ENCODE measurements at regions not wholly inside any gene's neighbourhood (a gene's known extent, or its start where the extent isn't known, plus 50 kb on each side); places are given as distances from the start of the nearest gene placed in this dataset.

GRCh38 chr2:3126171-3126910 is 251.3 kb downstream of the EIPR1 start:
- intact Hi-C loops (cut with micrococcal nuclease) (no loop called here), dilution Hi-C loops (cut with HindIII; ENCODE audit: low sequenced_read_pairs, unreplicated experiment) (no loop called here), in situ Hi-C loops (cut with MboI; ENCODE audit: low sequenced_read_pairs) (no loop called here)
- no peak overlapping the region for H2BK15ac ChIP-seq (ENCODE audit: low read depth, low read length)
- no peak overlapping the region for H2BK5ac ChIP-seq (ENCODE audit: low read depth, low read length, poor library complexity, severe bottlenecking)
- H3K56ac ChIP-seq (ENCODE audit: extremely low read depth, insufficient read depth, low read length): no peak overlapping the region
- no peak overlapping the region for H4K5ac ChIP-seq (ENCODE audit: low read depth, low read length)
- H3K4me2 ChIP-seq (ENCODE audit: low read depth, low read length): no peak overlapping the region
- no peak overlapping the region for H2BK120ac ChIP-seq (ENCODE audit: low read depth, low read length)
- no peaks in the 10 kb centered on the region for H3K9me1 ChIP-seq (ENCODE audit: insufficient read depth, low read length)
- no peak; the same call in 1 of the 2 replicates for ATAC-seq (ENCODE audit: low read depth)
- no peak overlapping the region for H2AFZ ChIP-seq (replicated peaks; ENCODE audit: low read length, poor library complexity)
- H3K79me1 ChIP-seq (ENCODE audit: low read depth in 1 of 2, low read length in 2 of 2): no peaks in the 10 kb centered on the region
- TF ChIP-seq MXI1 (IDR thresholded peaks at IDR 0.05; ENCODE audit: borderline replicate concordance, low read depth, low read length) (no peak), RCOR1 (IDR thresholded peaks at IDR 0.05; ENCODE audit: insufficient replicate concordance, low read length) (no peak), BHLHE40 (IDR thresholded peaks at IDR 0.05; ENCODE audit: low read depth, low read length) (no peak), MAZ (IDR thresholded peaks at IDR 0.05; ENCODE audit: borderline replicate concordance, low read depth, low read length) (no peak), CEBPB (IDR thresholded peaks at IDR 0.05; ENCODE audit: low read depth, low read length) (no peak), RAD21 (IDR thresholded peaks at IDR 0.05; ENCODE audit: low read length) (no peak), NFE2L2 (IDR thresholded peaks at IDR 0.05; ENCODE audit: low read depth, low read length) (no peak)
- no CpG with 5 or more reads among the region's 14 CpGs for WGBS, 2 experiments (ENCODE audit: extremely low coverage in 2 of 2, insufficient read length in 1 of 2)
- no peak overlapping the region for H3K18ac ChIP-seq (ENCODE audit: low read depth, low read length)
- no peak overlapping the region for H4K91ac ChIP-seq (ENCODE audit: insufficient read depth, low read depth, low read length)
- no peaks in the 10 kb centered on the region for H4K20me1 ChIP-seq (ENCODE audit: insufficient read depth, low read length)
- no peak overlapping the region for H2AK9ac ChIP-seq (replicated peaks; ENCODE audit: low read depth, low read length, poor library complexity)
- no peak overlapping the region for H2AK5ac ChIP-seq (ENCODE audit: low read depth, low read length)
- H3K9me3 ChIP-seq (ENCODE audit: control insufficient read depth, insufficient read depth, low read length): no peaks in the 10 kb centered on the region
- no peak overlapping the region for H3K9ac ChIP-seq (ENCODE audit: low read depth, low read length)
- H3K4ac ChIP-seq (ENCODE audit: low read depth, low read length): no peak overlapping the region
- no peak overlapping the region for H2BK20ac ChIP-seq (ENCODE audit: low read depth, low read length)
- ChIA-PET CTCF (no interaction called here), POLR2A (ENCODE audit: unreplicated experiment) (no interaction called here)
- H3K14ac ChIP-seq (replicated peaks; ENCODE audit: low read depth, low read length): no peak overlapping the region
- DNase-seq: no peak
- H3K4me1 ChIP-seq (ENCODE audit: control insufficient read depth, insufficient read depth, low read length): no peaks in the 10 kb centered on the region
- H3K27ac ChIP-seq (ENCODE audit: insufficient read depth, low read length): no peak overlapping the region
- no peak overlapping the region for H3K4me3 ChIP-seq (ENCODE audit: insufficient read depth, low read depth, low read length)
- H3K23ac ChIP-seq (ENCODE audit: low read depth, low read length): no peak overlapping the region
- H3K36me3 ChIP-seq (ENCODE audit: control insufficient read depth, insufficient read depth, low read length): no peaks in the 10 kb centered on the region
- no TSS peak for BruUV-seq (replicated peaks)
- H3K27me3 ChIP-seq (ENCODE audit: control insufficient read depth, insufficient read depth, low read length): no peaks in the 10 kb centered on the region; the same call in 1 of the 2 replicates
- no peak overlapping the region for H4K8ac ChIP-seq (ENCODE audit: low read depth in 2 of 2, low read length in 2 of 2)
